ENCODE measurements at regions not wholly inside any gene's neighbourhood (a gene's known extent, or its start where the extent isn't known, plus 50 kb on each side); places are given as distances from the start of the nearest gene placed in this dataset.
"Not testable (repeated sequence)": the region's sequence is repeated elsewhere in the genome, so short reads cannot be mapped to it uniquely, and the experiment has no call there.

GRCh38 chr2:149685401-149685800, 97.8 kb upstream of the MMADHC start:
- TF ChIP-seq, protein P1, sequence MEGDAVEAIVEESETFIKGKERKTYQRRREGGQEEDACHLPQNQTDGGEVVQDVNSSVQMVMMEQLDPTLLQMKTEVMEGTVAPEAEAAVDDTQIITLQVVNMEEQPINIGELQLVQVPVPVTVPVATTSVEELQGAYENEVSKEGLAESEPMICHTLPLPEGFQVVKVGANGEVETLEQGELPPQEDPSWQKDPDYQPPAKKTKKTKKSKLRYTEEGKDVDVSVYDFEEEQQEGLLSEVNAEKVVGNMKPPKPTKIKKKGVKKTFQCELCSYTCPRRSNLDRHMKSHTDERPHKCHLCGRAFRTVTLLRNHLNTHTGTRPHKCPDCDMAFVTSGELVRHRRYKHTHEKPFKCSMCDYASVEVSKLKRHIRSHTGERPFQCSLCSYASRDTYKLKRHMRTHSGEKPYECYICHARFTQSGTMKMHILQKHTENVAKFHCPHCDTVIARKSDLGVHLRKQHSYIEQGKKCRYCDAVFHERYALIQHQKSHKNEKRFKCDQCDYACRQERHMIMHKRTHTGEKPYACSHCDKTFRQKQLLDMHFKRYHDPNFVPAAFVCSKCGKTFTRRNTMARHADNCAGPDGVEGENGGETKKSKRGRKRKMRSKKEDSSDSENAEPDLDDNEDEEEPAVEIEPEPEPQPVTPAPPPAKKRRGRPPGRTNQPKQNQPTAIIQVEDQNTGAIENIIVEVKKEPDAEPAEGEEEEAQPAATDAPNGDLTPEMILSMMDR (IDR thresholded peaks at IDR 0.05; ENCODE audit: low read length) = not testable (repeated sequence)
- not testable (repeated sequence) for TF ChIP-seq EZH2 (IDR thresholded peaks at IDR 0.05; ENCODE audit: borderline replicate concordance, low read length)
